ENCODE measurements at regions not wholly inside any gene's neighbourhood (a gene's known extent, or its start where the extent isn't known, plus 50 kb on each side); places are given as distances from the start of the nearest gene placed in this dataset.

- DNase-seq (ENCODE audit: low read depth in 2 of 2), result no peak
These were observed 244.2 kb downstream of the NHLRC3 start for GRCh38 chr13:39282400-39282972.

- no peak for DNase-seq (ENCODE audit: low read depth in 2 of 2)
These were observed 244.8 kb downstream of the NHLRC3 start for GRCh38 chr13:39283072-39283471.

- DNase-seq (ENCODE audit: low read depth in 2 of 2), result no peak
These were observed 246.6 kb downstream of the NHLRC3 start for GRCh38 chr13:39284801-39285388.
